A673 (cell line): ENCODE measurements at regions not wholly inside any gene's neighbourhood (a gene's known extent, or its start where the extent isn't known, plus 50 kb on each side); places are given as distances from the start of the nearest gene placed in this dataset.

Experiments
- EZH2 ChIP-seq: fragments of 200-600 bp; sonication (generic); IDR thresholded peaks from 2 replicates; pipeline ENCODE4 v1.6.1; 2017; ENCODE audit warnings: borderline replicate concordance, low read depth, mild to moderate bottlenecking, mixed read lengths, antibody characterized with exemption, low read length; ENCODE audit not compliant: poor library complexity, severe bottlenecking
- TF ChIP-seq, protein P1 (sequence below): fragments of 300-800, 200-600 bp; sonication (generic); conservative IDR thresholded peaks from 2 replicates; pipeline ENCODE4 v1.5.1; 2017; ENCODE audit warnings: low read depth, mild to moderate bottlenecking, antibody characterized with exemption, low read length, moderate library complexity, mixed read lengths

DNA sequence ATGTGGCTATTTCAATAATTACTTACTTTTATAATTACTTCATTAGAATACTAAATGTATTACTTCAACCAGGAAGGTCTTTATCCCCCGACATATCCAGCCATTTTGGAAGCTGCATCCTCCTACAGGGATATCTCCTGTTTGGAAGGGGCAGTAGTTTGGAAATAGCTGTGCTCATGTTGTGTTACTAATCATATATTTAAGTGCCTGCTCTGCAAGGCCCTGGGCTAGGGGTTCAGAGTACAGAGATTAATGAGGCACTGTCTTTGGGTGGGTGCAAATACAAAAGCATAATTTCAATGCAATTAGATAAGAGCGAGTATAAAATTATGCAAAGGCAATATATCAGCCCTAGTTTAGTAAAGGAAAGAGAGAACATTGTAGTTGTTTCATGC, 146.3 kb upstream of the RARB start:
- TF ChIP-seq, protein P1, sequence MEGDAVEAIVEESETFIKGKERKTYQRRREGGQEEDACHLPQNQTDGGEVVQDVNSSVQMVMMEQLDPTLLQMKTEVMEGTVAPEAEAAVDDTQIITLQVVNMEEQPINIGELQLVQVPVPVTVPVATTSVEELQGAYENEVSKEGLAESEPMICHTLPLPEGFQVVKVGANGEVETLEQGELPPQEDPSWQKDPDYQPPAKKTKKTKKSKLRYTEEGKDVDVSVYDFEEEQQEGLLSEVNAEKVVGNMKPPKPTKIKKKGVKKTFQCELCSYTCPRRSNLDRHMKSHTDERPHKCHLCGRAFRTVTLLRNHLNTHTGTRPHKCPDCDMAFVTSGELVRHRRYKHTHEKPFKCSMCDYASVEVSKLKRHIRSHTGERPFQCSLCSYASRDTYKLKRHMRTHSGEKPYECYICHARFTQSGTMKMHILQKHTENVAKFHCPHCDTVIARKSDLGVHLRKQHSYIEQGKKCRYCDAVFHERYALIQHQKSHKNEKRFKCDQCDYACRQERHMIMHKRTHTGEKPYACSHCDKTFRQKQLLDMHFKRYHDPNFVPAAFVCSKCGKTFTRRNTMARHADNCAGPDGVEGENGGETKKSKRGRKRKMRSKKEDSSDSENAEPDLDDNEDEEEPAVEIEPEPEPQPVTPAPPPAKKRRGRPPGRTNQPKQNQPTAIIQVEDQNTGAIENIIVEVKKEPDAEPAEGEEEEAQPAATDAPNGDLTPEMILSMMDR = no peak
- TF ChIP-seq EZH2 = no peak
